ENCODE measurements at regions not wholly inside any gene's neighbourhood (a gene's known extent, or its start where the extent isn't known, plus 50 kb on each side); places are given as distances from the start of the nearest gene placed in this dataset.

- H3K9me3 ChIP-seq: no peaks in the 10 kb centered on the region
- in situ Hi-C loops (cut with MboI; ENCODE audit: low pct_ligation_motif_present in 1 of 4, low pct_unique_long_range_greater_than_20kb in 1 of 4, low sequenced_read_pairs in 3 of 4) (no loop called here), intact Hi-C loops (cut with DNase I; ENCODE audit: low total_unique reads) (no loop called here)
- no peak overlapping the region for H3K4me3 ChIP-seq
- no peak overlapping the region for H3K27ac ChIP-seq
- no peaks in the 10 kb centered on the region for H3K4me1 ChIP-seq
- DNase-seq: no peak
- H3K36me3 ChIP-seq: no peaks in the 10 kb centered on the region
- no peaks in the 10 kb centered on the region for H3K27me3 ChIP-seq
- TF ChIP-seq POLR2A (IDR thresholded peaks at IDR 0.05) (no peak), POLR2AphosphoS5 (IDR thresholded peaks at IDR 0.05) (no peak), EP300 (IDR thresholded peaks at IDR 0.05; ENCODE audit: low read depth) (no peak)
- TF ChIP-seq, protein P1, sequence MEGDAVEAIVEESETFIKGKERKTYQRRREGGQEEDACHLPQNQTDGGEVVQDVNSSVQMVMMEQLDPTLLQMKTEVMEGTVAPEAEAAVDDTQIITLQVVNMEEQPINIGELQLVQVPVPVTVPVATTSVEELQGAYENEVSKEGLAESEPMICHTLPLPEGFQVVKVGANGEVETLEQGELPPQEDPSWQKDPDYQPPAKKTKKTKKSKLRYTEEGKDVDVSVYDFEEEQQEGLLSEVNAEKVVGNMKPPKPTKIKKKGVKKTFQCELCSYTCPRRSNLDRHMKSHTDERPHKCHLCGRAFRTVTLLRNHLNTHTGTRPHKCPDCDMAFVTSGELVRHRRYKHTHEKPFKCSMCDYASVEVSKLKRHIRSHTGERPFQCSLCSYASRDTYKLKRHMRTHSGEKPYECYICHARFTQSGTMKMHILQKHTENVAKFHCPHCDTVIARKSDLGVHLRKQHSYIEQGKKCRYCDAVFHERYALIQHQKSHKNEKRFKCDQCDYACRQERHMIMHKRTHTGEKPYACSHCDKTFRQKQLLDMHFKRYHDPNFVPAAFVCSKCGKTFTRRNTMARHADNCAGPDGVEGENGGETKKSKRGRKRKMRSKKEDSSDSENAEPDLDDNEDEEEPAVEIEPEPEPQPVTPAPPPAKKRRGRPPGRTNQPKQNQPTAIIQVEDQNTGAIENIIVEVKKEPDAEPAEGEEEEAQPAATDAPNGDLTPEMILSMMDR (IDR thresholded peaks at IDR 0.05): no peak
These were observed 248.6 kb upstream of the NREP start for GRCh38 chr5:112005623-112005930.

DNA sequence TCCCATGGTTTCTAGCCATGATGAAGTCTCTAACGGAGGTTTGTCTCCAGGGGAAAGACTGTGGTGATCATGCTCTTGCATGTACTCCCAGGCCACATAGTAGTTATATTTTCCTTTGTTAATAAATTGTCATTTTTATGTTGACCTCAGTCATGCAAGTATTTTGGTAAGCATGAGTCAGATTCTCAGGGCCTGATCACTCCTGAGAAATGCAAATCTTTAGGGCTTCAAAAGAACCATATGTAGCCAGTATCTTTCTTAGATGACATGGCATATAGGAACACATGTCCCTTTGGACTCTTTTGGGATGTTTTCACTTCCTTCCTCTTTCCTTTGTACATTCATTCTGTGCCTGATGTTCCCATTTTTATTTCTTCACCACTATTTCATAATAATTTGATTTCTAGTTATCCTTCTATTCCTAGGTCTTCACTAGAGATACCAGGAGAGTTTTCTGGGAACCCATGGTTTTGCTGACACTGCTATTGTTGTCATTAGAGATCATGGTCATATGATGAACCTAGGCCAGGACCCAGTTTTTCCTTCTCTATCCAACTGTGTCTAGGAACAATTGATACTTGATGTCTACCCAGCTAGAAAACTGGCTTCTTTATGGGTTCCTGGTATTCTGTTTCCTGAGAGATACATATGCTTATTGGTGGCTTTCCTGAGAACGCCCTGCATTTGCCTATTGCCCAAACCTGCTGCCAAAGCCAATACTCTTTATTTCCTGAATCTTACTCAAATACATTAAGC is 248.1 kb upstream of the NREP start:
- no peaks in the 10 kb centered on the region for H3K36me3 ChIP-seq
- H3K27ac ChIP-seq: no peak overlapping the region
- no peak overlapping the region for H3K4me3 ChIP-seq
- no peaks in the 10 kb centered on the region for H3K9me3 ChIP-seq
- intact Hi-C loops (cut with DNase I; ENCODE audit: low total_unique reads): no loop called here
- no peaks in the 10 kb centered on the region for H3K27me3 ChIP-seq
- DNase-seq: no peak
- 74 to 93% methylated on average over 2 of the region's 2 CpGs for WGBS, 2 donors (ENCODE audit: low coverage in 1 of 2)
- no peaks in the 10 kb centered on the region for H3K4me1 ChIP-seq
- TF ChIP-seq POLR2A (IDR thresholded peaks at IDR 0.05): no peak
- TF ChIP-seq, protein P1 (IDR thresholded peaks at IDR 0.05): no peak
- in situ Hi-C loops (cut with MboI; ENCODE audit: low pct_ligation_motif_present in 1 of 4, low pct_unique_long_range_greater_than_20kb in 1 of 4, low sequenced_read_pairs in 3 of 4): no loop called here

DNA sequence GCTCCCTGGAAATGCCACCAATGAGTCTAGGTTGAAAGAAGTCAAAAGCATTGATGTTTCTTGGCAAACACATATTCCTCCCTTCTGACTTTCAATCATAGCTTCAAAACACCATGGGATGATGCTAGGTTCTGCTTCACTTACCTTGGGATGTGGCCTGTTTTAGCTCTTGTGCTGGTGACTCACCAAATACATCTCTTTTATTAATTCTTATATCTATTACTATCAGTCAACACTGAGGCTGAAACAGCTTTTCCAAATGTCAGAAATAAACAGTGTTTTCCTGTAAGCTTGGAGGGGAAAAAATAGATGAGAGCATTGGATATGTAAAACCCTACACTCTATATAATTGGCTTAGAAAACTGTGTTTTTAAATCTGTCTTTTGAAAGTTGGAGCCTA is 245.4 kb upstream of the NREP start:
- no peaks in the 10 kb centered on the region for H3K27me3 ChIP-seq
- no peak overlapping the region for H3K27ac ChIP-seq
- DNase-seq: no peak
- no peaks in the 10 kb centered on the region for H3K4me1 ChIP-seq
- H3K9me3 ChIP-seq: no peaks in the 10 kb centered on the region
- no peak overlapping the region for H3K4me3 ChIP-seq
- intact Hi-C loops (cut with DNase I; ENCODE audit: low total_unique reads): no loop called here
- in situ Hi-C loops (cut with MboI; ENCODE audit: low pct_ligation_motif_present in 1 of 4, low pct_unique_long_range_greater_than_20kb in 1 of 4, low sequenced_read_pairs in 3 of 4): no loop called here
- no peaks in the 10 kb centered on the region for H3K36me3 ChIP-seq
- TF ChIP-seq, protein P1 (IDR thresholded peaks at IDR 0.05): no peak
- TF ChIP-seq EP300 (IDR thresholded peaks at IDR 0.05; ENCODE audit: low read depth): no peak
- no peak for TF ChIP-seq POLR2AphosphoS5 (IDR thresholded peaks at IDR 0.05)
- TF ChIP-seq POLR2A (IDR thresholded peaks at IDR 0.05): no peak

DNA sequence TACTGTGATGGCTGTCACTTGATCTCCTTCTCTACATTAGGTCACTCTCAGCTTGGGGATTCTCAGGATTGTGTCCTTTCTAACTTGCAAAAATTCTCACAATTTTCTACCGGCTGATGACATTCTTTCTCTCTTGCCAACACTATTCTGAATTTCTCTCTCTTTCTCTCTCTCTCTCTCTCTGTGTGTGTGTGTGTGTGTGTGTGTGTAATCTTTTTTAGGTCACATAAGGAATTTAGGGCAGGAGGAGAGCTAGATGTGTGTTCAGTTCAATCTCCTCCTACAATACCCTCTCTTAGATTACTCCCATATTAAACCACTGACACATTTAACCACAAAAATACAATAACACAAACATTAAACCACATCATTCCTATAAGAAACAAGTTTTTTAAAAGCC is 242.3 kb upstream of the NREP start:
- Histone ChIP-seq H3K9me3 (no peaks in the 10 kb centered on the region), H3K36me3 (no peaks in the 10 kb centered on the region), H3K27ac (no peak overlapping the region), H3K27me3 (no peaks in the 10 kb centered on the region), H3K4me3 (no peak overlapping the region), H3K4me1 (no peaks in the 10 kb centered on the region)
- WGBS, 2 donors (ENCODE audit: low coverage in 1 of 2): 80 to 100% methylated on average over 1 of the region's 1 CpG
- intact Hi-C loops (cut with DNase I; ENCODE audit: low total_unique reads) (no loop called here), in situ Hi-C loops (cut with MboI; ENCODE audit: low pct_ligation_motif_present in 1 of 4, low pct_unique_long_range_greater_than_20kb in 1 of 4, low sequenced_read_pairs in 3 of 4) (no loop called here)
- TF ChIP-seq POLR2A (IDR thresholded peaks at IDR 0.05) (no peak), EP300 (IDR thresholded peaks at IDR 0.05; ENCODE audit: low read depth) (no peak), POLR2AphosphoS5 (IDR thresholded peaks at IDR 0.05) (no peak)
- TF ChIP-seq, protein P1 (IDR thresholded peaks at IDR 0.05): no peak
- DNase-seq: no peak
